Urinary bladder (tissue), 3 donors: ENCODE measurements at regions not wholly inside any gene's neighbourhood (a gene's known extent, or its start where the extent isn't known, plus 50 kb on each side); places are given as distances from the start of the nearest gene placed in this dataset.

Experiments used
- DNase-seq: peaks from one replicate; pipeline ENCODE4 v3.0.0-alpha.2; 2015; ENCODE audit errors: extremely low spot score
- H3K27ac ChIP-seq: one replicate; pipeline ENCODE4 v1.5.1; 2013; ENCODE audit warnings: low read depth, mild to moderate bottlenecking, moderate library complexity
- H3K36me3 ChIP-seq: one replicate; pipeline ENCODE4 v1.6.1; 2013; ENCODE audit warnings: mild to moderate bottlenecking, moderate library complexity; ENCODE audit not compliant: insufficient read depth
- H3K4me1 ChIP-seq: one replicate; pipeline ENCODE4 v1.6.1; 2013; ENCODE audit warnings: mild to moderate bottlenecking, moderate library complexity; ENCODE audit not compliant: insufficient read depth
- H3K4me3 ChIP-seq: one replicate; pipeline ENCODE4 v1.5.1; 2013; ENCODE audit warnings: low read depth, low read length
- WGBS: extraction: QIAGEN DNeasy Blood & Tissue Kit; methylation state at CpG from one replicate; pipeline ENCODE4 v1.1.7; 2013; 5-methylcytosine and 5-hydroxymethylcytosine counted together
- donor health status: healthy with polysubstance abuse.
- donor health status: healthy.

GRCh38 chr1:80989455-80989854, 811.3 kb upstream of the ADGRL2 start:
- Histone ChIP-seq H3K27ac (no peak overlapping the region), H3K36me3 (no peaks in the 10 kb centered on the region), H3K4me3 (no peak overlapping the region), H3K4me1 (no peaks in the 10 kb centered on the region)
- no peak for DNase-seq
- WGBS: 73% methylated on average over 2 of the region's 2 CpGs

- Histone ChIP-seq H3K4me1 (no peaks in the 10 kb centered on the region), H3K4me3 (no peak overlapping the region), H3K36me3 (no peaks in the 10 kb centered on the region), H3K27ac (no peak overlapping the region)
- no peak for DNase-seq
- WGBS: 70% methylated on average over 4 of the region's 4 CpGs
Observed at GRCh38 chr1:80988926-80989325, 811.8 kb upstream of the ADGRL2 start.

- H3K27ac ChIP-seq: no peak overlapping the region
- WGBS: 73% methylated on average over 1 of the region's 1 CpG
- no peak for DNase-seq
- no peak overlapping the region for H3K4me3 ChIP-seq
- H3K36me3 ChIP-seq: no peaks in the 10 kb centered on the region
- no peaks in the 10 kb centered on the region for H3K4me1 ChIP-seq
Observed at GRCh38 chr1:80987824-80988223, 812.9 kb upstream of the ADGRL2 start.

GRCh38 chr1:80987106-80987505, 813.6 kb upstream of the ADGRL2 start:
- no peaks in the 10 kb centered on the region for H3K36me3 ChIP-seq
- no peak overlapping the region for H3K4me3 ChIP-seq
- DNase-seq: no peak
- H3K27ac ChIP-seq: no peak overlapping the region
- WGBS: 51% methylated on average over 2 of the region's 2 CpGs
- no peaks in the 10 kb centered on the region for H3K4me1 ChIP-seq

- H3K4me3 ChIP-seq: no peak overlapping the region
- no peak for DNase-seq
- no peaks in the 10 kb centered on the region for H3K4me1 ChIP-seq
- 91% methylated on average over 3 of the region's 3 CpGs for WGBS
- no peak overlapping the region for H3K27ac ChIP-seq
- H3K36me3 ChIP-seq: no peaks in the 10 kb centered on the region
Observed at GRCh38 chr1:80982831-80983230, 817.9 kb upstream of the ADGRL2 start.

GRCh38 chr1:80973101-80973500, 827.6 kb upstream of the ADGRL2 start:
- WGBS: 93% methylated on average over 3 of the region's 3 CpGs
- H3K36me3 ChIP-seq: no peaks in the 10 kb centered on the region
- H3K27ac ChIP-seq: no peak overlapping the region
- no peak for DNase-seq
- H3K4me1 ChIP-seq: no peaks in the 10 kb centered on the region
- H3K4me3 ChIP-seq: no peak overlapping the region

- DNase-seq: no peak
- H3K27ac ChIP-seq: no peak overlapping the region
- H3K36me3 ChIP-seq: no peaks in the 10 kb centered on the region
- no peak overlapping the region for H3K4me3 ChIP-seq
- 77% methylated on average over 1 of the region's 1 CpG for WGBS
- no peaks in the 10 kb centered on the region for H3K4me1 ChIP-seq
Observed at GRCh38 chr1:80966266-80966665, 834.5 kb upstream of the ADGRL2 start.

GRCh38 chr1:80962564-80962963, 838.2 kb upstream of the ADGRL2 start:
- 99% methylated on average over 1 of the region's 1 CpG for WGBS
- DNase-seq: no peak

GRCh38 chr1:80961464-80962190, 839.1 kb upstream of the ADGRL2 start:
- Histone ChIP-seq H3K4me3 (no peak overlapping the region), H3K4me1 (no peaks in the 10 kb centered on the region), H3K36me3 (no peaks in the 10 kb centered on the region), H3K27ac (no peak overlapping the region)
- WGBS: 87% methylated on average over 5 of the region's 5 CpGs
- no peak for DNase-seq

More at GRCh38 chr1:80962564-80962963, 838.2 kb upstream of the ADGRL2 start:
- Histone ChIP-seq H3K36me3 (no peaks in the 10 kb centered on the region), H3K4me1 (no peaks in the 10 kb centered on the region), H3K27ac (no peak overlapping the region), H3K4me3 (no peak overlapping the region)

- 94% methylated on average over 1 of the region's 1 CpG for whole genome bisulfite sequencing
- Histone ChIP-seq H3K36me3 (no peaks in the 10 kb centered on the region), H3K27ac (no peak overlapping the region), H3K4me3 (no peak overlapping the region), H3K4me1 (no peaks in the 10 kb centered on the region)
- DNase-seq: no peak
Observed at GRCh38 chr1:80933346-80933745, 867.4 kb upstream of the ADGRL2 start.

GRCh38 chr1:80931178-80931577, 869.6 kb upstream of the ADGRL2 start:
- Histone ChIP-seq H3K27ac (no peak overlapping the region), H3K36me3 (no peaks in the 10 kb centered on the region), H3K4me3 (no peak overlapping the region), H3K4me1 (no peaks in the 10 kb centered on the region)
- no peak for DNase-seq

- no peak for DNase-seq
- no peaks in the 10 kb centered on the region for H3K4me1 ChIP-seq
- H3K27ac ChIP-seq: no peak overlapping the region
- 72% methylated on average over 3 of the region's 3 CpGs for WGBS
- no peak overlapping the region for H3K4me3 ChIP-seq
- no peaks in the 10 kb centered on the region for H3K36me3 ChIP-seq
Observed at GRCh38 chr1:80929868-80930508, 870.7 kb upstream of the ADGRL2 start.

GRCh38 chr1:80926531-80926930, 874.2 kb upstream of the ADGRL2 start:
- no peak overlapping the region for H3K27ac ChIP-seq
- H3K4me3 ChIP-seq: no peak overlapping the region
- DNase-seq: no peak
- no peaks in the 10 kb centered on the region for H3K36me3 ChIP-seq
- WGBS: 89% methylated on average over 4 of the region's 4 CpGs
- no peaks in the 10 kb centered on the region for H3K4me1 ChIP-seq

- no peak for DNase-seq
- H3K4me3 ChIP-seq: no peak overlapping the region
- no peaks in the 10 kb centered on the region for H3K4me1 ChIP-seq
- no peaks in the 10 kb centered on the region for H3K36me3 ChIP-seq
- no peak overlapping the region for H3K27ac ChIP-seq
- 85% methylated on average over 3 of the region's 3 CpGs for WGBS
Observed at GRCh38 chr1:80925130-80925805, 875.5 kb upstream of the ADGRL2 start.
